VCaP (cell line): ENCODE measurements at regions not wholly inside any gene's neighbourhood (a gene's known extent, or its start where the extent isn't known, plus 50 kb on each side); places are given as distances from the start of the nearest gene placed in this dataset.

Experiments
- H3K27ac ChIP-seq: fragments of 450-650 bp; 2 replicates; pipeline ENCODE4 v1.5.1; 2017
- CTCF ChIP-seq: fragments of 450-650 bp; conservative IDR thresholded peaks from 2 replicates; pipeline ENCODE4 v1.5.1; 2017; ENCODE audit warnings: mild to moderate bottlenecking, moderate library complexity

- no peak for TF ChIP-seq CTCF
- H3K27ac ChIP-seq = no peak overlapping the region
Measured at GRCh38 chr16:62391134-62391533, 354.9 kb upstream of the CDH8 start.

- TF ChIP-seq CTCF = no peak
- H3K27ac ChIP-seq = no peak overlapping the region
Measured at GRCh38 chr16:62390214-62390613, 354.0 kb upstream of the CDH8 start.

GRCh38 chr16:62386411-62386810 is 350.2 kb upstream of the CDH8 start:
- no peak for TF ChIP-seq CTCF
- H3K27ac ChIP-seq = no peak overlapping the region

DNA sequence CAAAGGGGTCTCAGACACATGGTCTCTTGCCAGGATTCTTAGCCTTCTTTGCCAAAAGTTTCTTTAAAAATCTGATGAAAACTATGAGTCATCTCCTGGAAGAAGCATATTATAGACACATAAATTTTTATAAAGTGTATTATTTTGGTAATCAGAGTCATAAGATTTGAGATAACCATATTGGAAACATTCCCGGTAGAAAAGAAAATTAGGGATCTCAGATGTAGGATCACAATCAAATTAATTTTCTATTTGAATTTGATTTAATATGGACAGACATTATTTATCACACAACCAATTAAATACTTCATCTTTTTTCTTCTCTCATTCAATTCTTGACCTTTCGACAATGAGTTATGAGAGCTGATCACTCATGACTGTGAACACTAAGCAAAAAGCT is 347.7 kb upstream of the CDH8 start:
- TF ChIP-seq CTCF = no peak
- no peak overlapping the region for H3K27ac ChIP-seq

- TF ChIP-seq CTCF = no peak
- H3K27ac ChIP-seq = no peak overlapping the region
Measured at GRCh38 chr16:62370445-62370844, 334.2 kb upstream of the CDH8 start.

GRCh38 chr16:62363501-62363900 is 327.3 kb upstream of the CDH8 start:
- H3K27ac ChIP-seq = no peak overlapping the region
- no peak for TF ChIP-seq CTCF

DNA sequence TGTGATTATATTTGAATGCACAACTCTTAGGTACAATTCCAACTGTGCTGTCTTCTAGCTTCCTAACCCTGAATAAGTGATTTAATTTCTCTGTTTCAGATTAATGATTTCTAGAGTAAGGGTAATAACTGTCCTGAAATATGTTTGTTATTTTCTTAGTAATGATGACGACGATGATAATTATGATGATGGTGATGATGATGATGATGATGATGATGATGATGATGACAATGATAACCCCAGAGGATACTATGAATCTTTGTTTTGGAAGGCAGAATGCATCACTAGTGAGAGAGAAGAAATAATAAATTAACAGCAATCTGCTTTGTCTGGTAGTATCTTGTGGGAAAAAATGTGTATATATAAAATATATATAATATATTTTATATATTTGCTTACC is 317.1 kb upstream of the CDH8 start:
- no peak overlapping the region for H3K27ac ChIP-seq
- TF ChIP-seq CTCF = no peak

DNA sequence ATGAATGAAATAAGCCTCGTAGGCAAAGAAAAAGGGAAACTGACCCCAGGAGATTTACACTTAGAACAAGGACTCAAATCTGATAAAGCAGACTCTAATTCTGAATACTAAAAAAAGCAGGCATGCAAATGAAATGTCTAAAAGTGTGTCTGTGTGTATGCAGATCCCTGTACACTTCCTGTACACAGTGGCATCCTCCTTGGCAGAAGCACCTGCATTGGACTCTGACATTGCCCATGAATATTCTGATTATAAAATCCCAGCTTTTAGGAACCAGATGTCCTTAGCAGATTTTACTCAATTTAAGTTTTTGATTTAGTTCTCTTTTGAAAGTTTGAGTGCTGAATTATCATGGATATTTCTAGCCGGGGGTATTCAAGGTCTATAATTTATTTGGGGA is 306.0 kb upstream of the CDH8 start:
- no peak overlapping the region for H3K27ac ChIP-seq
- no peak for TF ChIP-seq CTCF
